ENCODE measurements at regions not wholly inside any gene's neighbourhood (a gene's known extent, or its start where the extent isn't known, plus 50 kb on each side); places are given as distances from the start of the nearest gene placed in this dataset.
A peak's percentile ranks its signal among the peaks of the same experiment; 100 is the strongest.
"Not testable (repeated sequence)": the region's sequence is repeated elsewhere in the genome, so short reads cannot be mapped to it uniquely, and the experiment has no call there.

DNA sequence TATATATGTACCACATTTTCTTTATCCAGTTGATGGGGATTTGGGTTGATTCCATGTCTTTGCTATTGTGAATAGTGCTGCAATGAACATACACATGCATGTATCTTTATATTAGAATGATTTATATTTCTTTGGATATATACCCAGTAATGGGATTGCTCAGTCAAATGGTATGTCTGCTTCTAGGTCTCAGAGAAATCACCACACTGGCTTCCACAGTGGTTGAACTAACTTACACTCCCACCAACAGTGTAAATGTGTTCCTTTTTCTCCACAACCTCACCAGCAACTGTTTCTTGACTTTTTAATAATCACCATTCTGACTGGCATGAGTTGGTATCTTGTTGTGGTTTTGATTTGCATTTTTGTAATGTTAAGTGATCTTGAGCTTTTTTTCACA lies 452.2 kb upstream of the FLRT2 start:
- not testable (repeated sequence) for DNase-seq

DNA sequence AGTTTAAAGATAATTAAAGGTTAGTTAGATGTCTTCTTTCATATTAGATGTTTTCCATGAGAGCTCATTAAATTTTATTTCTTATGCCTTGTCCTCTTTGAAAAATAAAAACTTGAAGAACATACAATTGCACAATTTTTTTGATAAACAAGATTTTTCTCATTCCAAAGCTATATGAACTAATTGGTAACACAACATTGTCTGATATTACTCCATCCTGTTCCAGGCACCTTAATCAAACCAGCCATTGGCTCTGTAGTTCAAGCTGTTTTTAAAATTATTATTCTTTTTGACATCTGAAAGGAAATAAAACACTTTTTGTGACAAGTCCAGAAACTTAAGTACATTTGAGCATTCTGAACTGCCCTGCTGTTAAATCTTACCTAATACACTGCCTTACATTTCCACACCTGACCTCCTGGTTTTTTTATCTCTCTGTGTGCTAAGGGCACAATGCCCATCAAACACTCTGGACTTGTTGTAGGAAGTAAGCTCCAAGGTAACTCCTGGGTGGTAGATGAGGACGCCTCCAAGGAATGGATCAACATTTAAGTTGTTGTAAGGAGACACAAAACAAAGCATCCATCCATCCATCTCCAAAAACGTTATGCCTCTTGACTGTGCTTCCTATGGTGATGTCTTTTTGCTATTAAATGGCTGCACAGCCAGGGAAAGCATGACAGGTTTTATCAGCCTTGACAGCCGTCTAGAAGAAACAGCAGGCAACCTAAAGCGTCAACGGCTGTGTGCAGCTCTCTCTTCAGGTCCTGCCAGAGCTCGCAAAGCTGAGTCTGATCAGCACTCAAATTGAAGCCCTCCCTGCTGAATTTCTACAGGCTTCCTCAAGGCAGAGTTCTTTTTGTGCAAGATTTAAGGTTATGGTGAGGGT lies 449.9 kb upstream of the FLRT2 start:
- DNase-seq: no peak

DNA sequence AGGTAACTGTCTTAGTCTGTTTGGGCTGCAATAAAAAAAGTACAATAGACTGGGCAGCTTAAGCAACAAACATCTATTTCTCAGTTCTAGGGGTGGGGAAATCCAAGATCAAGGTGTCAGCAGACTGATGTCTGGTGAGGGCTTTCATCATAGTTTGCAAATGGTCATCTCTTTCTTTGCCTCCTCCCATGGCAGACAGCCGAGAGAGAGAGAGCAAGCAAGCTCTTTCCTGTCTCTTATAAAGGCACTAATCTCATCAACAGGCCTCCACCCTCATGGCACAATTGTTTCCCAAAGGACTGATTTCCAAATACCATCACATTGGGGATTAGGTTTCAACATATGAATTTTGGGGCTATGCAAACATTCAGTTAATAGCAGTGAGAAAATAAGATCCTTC lies 445.6 kb upstream of the FLRT2 start:
- no peak for DNase-seq

DNA sequence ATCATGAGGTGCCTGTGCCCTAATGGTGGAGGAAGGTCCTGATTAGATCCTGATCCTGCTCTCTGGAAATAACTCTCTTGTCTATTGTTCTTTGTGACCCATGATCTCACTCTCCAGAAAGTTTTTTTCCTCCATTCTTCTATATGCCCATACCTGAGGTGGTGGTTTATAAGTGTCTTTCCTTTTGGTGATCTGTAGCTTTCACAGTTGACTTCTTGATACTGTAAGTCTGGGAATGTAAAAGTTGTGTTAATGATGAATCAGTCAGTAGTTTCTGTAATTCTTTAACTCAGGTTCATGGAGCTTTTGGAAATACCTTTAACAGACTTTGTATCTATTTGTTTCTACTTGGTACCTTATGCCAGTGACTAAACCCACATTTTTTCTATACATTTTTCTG lies 444.0 kb upstream of the FLRT2 start:
- DNase-seq: no peak

DNA sequence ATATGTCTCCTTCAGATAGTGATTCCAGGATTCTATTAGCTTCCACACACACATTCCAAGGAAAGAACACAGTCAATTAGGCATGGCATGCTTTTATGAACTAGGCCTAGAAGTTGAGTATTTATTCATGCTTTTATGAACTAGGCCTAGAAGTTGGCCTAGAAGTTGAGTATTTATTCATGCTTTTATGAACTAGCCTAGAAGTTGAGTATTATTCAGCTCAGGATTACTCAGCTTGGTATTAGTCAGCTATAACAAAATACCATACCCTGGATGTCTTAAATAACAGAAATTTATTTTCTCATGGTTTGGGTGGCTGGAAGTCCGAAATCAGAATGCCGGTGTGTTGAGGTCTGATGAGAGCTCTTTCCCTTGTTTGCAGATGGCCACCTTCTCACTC lies 442.7 kb upstream of the FLRT2 start:
- DNase-seq: no peak

DNA sequence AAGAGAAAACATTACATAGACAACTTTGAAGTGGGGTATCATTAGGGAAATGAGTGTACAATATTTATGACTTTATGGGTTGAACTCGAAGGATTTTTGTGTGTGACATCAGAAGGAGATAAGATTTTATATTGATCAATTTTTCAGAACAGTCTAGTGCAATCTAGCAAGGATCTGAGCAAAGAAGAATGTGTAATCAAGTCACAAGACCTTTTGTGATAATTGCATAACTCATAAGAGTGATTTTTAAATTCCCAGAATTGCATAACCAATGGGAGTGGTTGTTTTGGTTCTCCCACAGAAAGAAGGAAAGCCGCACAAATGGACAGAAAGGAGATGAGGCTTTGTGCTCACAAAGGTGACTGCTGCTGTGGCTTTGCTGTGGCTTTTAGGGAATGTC lies 441.8 kb upstream of the FLRT2 start:
- no peak for DNase-seq

DNA sequence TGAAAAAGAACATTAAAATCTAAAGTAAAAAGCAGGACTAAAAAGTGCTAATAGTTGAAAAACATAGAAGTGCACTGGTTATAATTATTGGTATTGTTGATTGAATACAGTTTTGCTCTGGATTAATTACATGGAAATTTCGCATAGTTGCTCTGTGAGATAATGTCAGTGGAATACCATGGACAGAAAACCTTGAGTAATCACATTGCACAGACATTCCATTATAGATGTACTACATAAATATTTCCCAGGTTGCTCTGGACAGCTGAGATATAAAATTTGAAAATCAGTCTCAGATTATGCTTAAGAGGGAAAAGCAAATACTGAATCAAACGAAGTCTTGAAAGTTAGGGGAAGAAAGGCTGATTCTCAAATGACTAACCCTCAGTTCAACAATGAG lies 439.3 kb upstream of the FLRT2 start:
- DNase-seq: no peak

DNA sequence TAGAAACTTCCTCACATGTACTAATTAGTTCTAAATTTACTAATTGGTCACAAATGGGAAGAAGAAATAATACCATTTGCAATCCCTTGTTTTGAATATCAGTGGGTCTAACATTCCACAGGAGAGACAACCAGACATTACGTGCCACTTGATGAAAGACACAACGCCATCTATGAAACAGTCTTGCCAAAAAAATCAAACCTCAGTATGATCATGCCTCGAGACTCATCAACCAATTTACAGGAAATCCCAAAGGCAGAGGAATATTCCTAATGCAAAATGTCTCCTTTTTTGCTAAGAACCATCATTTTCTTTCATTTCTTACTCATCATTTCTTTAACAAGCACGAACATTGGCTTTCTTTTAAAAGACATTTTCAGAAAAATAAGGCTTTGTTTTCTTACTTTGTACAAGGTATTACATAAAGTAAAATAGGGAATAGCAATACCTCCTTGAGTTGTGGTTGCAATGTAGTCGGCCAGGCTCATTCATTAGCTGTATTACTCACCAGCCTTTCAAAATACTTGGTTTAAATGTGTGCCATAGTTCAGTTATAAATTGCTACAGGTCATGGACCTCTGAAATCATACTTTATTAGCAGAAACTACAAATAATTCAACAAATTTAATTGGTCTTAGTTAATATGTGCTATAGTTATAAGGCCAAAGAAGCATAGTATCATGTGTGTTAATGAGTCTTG lies 436.2 kb upstream of the FLRT2 start:
- DNase-seq: no peak

DNA sequence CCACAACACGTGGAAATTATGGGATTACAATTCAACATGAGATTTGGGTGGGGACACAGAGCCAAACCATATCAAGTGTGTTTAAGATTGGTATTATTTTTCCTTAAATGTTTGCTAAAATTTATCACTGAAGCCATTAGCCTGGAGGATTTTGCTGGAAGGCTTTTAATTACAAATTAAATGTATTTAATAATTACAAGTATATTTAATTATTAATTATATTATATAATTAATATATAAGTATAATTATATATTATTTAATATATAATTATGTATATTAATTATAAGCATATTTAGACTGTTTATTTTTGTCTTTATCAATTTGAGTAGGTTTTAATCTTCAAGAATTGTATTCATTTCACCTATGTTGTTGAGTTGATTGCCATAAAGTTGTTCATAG lies 427.4 kb upstream of the FLRT2 start:
- no peak for DNase-seq

DNA sequence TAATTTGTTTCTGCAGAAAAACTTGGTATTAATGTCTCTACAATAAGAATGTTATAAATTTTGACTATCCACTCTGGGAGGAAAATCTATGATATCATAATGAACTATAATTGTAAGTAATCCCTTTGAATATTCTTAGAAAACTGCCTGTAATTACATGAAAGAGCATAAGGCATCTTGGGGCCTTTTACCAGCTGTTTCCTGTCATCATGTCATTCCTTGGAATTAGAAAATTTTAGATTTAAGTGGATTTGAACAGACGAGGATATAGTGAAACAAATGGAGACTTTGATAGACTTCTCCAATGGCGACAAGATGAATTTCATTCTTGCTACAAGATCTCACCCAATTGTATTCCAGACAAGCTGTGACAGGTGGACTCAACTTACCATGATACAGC lies 423.4 kb upstream of the FLRT2 start:
- DNase-seq: no peak

DNA sequence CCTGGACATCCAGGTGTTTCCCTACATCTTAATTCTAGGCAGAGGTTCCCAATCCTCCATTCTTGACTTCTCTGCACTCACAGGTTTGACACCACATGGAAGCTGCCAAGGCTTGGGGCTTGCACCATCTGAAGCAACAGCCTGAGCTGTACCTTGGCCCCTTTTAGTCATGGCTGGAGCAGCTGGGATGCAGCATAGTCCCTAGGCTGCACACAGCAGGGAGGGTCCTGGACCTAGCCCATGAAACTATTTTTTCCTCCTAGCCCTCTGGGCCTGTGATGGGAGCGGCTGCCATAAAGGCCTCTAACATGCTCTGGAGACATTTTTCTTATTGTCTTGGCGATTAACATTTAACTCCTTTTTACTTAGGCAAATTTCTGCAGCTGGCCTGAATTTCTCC lies 417.2 kb upstream of the FLRT2 start:
- no peak for DNase-seq

DNA sequence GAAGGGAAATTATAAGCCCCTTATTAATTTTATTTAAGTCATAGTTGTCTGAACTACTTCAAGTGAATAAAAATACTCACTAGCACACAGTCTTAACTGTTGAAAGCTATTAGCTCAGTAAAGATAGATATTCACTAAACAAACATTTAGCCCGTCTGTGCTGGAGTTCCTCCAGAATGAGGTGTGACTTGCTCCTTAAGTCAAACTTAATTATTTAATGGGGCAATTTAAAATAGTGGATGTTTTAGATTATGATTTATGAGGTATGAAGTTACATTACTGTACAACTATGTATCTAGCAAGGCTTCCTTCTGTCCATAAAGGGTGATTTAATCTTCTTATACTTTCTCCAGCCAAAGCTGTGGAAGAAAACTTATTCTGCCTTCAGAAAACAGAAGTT lies 414.0 kb upstream of the FLRT2 start:
- DNase-seq: no peak

DNA sequence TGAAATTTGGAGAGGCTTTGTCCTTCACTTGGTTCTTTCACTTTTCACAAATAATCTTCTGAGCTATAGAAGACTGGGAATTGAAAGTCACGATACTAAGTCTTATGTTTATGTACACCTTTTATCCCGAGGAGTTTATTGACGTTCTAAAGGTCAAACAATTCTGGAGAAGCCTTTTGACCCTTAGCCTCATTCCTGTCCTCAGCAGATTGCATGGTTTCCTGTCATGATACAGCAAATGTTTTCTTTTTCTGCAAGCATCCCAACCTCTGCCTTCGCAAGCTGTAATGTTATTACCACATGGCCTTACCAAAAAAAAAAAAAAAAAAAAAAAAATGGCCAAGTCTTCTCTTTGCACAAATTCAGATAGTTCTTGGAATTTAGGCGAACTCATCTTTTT lies 411.7 kb upstream of the FLRT2 start:
- no peak for DNase-seq

DNA sequence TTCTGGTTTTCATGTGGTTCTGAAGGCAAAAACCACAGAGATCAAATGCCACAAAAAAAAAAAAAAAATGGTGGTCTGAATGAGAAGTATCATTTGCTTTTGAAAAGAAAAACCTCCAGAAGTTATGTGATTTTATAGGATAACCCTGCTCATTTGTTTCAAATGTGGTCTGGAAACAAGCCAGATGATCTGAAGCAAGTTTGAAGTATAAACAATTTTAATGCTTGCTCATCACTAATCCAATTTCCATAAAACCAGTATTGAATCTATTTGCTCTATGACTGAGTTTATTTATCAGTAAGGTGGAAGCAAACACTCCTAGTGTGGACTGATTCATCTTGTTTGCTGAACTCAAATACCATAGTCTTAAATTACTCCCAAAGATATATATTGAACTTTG lies 407.3 kb upstream of the FLRT2 start:
- DNase-seq: no peak

DNA sequence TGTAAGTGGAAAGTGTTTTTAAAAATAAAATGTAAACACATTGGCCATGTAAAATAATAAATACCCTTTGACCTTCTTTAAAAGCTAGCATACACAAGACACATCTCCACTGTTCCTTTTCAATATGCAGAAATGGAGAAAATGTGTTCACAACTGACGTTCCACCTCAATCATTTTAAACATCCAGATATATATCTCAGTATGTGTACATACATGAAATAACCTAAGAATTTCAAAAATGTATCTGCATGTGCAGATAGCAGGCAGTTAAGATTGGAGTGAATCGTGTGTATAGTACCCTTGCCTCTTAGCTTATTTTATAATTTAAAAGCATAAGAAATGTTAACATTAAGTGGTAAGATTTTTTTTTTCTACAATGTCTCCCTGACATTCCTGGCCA lies 406.2 kb upstream of the FLRT2 start:
- DNase-seq: no peak

DNA sequence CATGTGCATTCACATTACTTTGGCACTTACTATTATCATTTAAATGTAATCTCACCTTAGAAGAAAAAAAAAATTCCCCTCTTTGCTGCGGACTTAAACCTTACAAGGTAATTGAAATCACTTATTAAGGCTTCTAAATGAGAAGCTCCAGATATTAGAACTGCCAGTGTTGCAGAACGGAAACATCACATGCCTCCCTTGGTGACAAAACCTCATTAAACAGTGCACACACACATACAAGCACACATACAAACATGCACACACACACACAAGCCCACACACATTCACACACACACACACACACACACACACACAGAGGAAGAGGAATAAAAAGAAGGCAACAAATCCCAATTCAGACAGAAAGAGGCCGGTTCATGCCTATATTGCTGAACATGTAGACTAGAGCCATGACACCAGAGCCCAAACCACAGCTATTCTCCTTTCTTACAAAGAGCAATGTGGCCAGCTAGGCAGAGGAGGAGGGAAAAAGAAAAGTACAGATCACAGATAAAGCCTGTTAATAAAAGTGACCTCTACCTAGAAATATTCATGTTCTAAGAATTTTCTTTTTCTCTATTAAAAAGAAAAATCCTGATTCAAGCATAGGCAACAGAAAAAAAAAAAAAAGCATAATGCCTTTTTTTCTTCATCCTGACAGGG lies 405.2 kb upstream of the FLRT2 start:
- no peak for DNase-seq

DNA sequence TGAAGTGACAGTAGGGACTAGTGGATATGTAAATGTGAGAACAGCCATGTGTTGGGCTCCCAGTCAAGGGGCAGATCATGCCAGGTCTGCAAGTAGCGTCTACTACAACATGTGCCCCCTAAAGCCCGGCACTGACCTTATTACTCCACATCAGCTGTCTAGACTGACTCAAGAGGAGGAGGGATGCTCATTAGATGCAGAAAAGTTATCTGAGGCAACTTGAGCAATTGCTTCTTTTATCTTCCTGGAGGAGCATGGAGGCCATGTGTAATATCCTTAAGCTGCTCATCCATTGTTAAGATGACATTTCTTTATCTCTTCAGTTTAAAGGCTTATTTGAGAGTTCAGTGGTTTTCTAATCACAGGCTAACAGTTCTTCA lies 404.7 kb upstream of the FLRT2 start:
- no peak for DNase-seq

DNA sequence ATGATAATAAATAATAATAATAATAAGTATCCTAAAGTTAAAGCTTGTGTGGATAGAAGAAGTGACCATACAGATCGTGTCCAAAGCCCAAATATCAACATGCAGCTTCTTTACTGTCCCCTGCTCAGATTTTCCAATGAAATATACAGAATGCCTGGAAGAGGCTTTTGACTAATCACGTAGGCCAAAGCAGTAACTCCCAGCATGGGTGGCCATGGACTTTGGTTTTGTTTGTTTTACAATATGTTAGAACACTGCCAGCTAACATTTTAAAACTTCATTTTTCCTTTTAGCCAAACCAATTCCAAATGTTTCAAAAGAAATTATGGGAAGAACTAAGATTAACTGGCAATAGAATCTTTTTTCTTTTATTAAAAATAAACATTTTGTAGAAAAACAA lies 400.0 kb upstream of the FLRT2 start:
- DNase-seq: no peak

DNA sequence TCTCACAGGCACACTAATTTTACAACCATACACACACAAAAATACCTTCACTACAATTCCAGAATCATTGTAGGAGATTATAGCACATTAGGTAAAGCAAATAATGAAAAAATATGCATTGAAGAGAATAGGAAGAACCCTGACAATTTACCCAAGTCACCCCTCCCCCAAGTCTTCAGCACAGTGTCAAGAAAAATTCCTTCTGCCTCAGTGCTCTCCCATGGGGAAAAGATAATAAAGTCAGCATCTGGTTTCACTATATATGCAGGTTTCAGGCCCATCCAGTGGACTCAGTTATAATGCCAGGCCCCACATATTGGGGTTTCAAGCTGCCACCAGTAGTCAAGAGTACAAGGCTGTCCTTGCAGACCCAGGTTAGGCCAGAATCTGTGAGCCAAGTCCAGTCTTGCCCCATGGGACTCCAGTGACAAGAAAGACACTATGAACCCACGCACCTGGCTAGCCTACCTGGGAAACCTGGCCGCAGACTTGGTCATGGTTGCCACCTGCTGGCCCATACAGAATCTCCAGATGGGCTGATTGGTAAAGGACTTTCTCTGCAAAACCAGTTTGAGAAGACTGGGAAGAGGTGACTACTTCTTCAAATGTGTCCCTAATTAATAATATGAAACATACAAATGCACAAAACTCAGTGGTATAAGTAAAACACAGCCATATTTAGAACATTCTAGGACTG lies 398.6 kb upstream of the FLRT2 start:
- DNase-seq: peak in 1 of 2 experiments; percentile 76

DNA sequence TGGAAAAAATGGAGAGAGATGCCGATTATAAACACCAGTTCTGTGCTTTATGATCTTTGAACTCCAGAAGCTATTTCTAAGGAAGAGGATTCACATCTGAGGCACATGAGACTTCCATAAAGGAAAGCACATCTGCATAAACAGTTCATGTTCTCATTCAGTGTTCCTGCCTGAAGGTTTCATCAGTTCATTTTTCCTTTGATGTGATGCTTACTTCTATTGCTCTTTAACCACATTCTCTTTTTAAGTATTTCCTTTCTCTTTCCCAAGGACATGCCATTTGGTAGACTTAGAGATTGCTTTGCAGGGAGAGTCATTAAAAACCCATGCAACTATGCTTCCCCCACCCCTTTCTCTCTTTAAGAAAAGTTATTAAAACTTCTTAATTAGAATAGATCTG lies 387.0 kb upstream of the FLRT2 start:
- DNase-seq: no peak

DNA sequence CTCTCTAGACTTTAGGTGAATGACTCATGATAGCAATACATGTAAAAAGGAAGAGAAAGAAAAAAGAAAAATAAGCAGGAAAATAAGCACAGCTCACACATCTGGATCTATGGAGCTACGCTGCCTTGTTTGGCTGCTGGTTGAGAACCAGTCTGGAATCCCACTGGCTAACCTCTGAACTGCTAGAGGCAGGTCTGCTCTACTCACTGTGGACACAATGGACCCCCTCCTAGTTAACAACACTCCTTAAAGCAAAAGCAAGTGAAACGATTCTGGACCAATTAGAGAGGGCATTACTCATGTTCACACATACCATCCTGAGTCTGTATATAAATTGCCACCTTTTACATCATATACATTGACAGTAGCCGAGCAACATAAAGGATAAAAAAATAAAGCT lies 383.2 kb upstream of the FLRT2 start:
- no peak for DNase-seq

DNA sequence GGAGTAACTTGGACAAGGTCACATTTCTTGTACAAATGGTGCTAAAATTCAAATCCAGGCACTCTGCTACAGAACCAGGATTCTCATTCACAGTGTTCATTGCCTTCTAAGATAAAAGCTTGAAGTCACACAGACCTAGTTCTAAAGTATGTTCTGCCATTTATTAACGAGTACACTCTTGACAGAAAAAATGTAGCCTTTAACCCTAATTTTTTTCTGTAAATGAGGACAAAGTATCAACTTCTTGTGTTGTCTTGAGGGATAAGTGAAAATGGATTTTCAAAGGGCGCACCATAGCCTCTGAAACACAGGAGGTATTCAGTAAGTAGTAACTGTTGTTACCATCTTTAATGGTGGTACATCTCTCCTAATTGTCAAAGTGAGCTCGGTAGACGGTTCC lies 379.8 kb upstream of the FLRT2 start:
- no peak for DNase-seq

DNA sequence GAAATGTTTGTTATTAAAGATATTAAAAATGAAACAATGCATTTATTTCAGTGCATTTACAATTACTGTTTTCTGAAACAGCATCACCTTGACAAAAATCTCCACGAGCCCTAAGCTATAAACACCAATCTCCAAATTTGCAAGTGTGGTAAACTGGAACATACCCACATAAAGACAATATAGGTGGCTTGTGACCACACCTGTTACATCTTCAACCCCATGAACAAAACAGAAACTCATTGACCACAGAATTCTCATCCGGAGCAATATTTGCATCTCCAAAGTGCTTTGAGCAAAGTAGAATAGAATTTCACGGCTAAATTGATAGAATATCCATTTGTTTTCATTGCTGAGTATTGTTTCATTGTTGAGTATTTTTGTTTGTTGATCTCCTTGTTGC lies 375.2 kb upstream of the FLRT2 start:
- DNase-seq: no peak

DNA sequence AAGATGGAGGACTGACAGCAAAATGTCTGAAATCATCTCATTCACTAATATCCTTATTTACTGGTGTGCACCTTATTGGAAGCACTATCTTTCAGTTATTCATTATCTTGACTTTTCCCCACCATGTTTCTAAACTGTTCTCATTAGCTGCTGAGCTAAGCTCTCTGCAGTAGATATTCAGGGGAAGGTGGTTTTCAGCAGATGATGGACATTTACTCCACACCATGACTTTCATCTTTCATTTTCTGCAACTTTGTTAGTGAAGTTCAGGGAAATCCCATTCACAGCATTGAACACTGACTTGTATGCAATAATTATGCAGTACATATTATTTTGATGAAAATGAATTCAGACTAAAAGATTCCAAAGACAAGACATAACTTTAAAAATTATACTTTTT lies 373.6 kb upstream of the FLRT2 start:
- no peak for DNase-seq

Measured in NCI-H526 (cell line).